Large intestine (tissue), 3 donors: ENCODE measurements at regions not wholly inside any gene's neighbourhood (a gene's known extent, or its start where the extent isn't known, plus 50 kb on each side); places are given as distances from the start of the nearest gene placed in this dataset.

Experiments used
- DNase-seq, 2 donors: peaks; one replicate each; pipeline versions ENCODE4 v3.0.0 to v3.0.0-alpha.2; 2013
- H3K27ac ChIP-seq: one replicate; pipeline ENCODE4 v1.5.1; 2013; ENCODE audit warnings: low read length
- H3K27me3 ChIP-seq: 2 replicates; pipeline ENCODE4 v1.6.1; 2013; ENCODE audit warnings: low read length; ENCODE audit not compliant: control insufficient read depth, insufficient read depth
- H3K36me3 ChIP-seq: 2 replicates; pipeline ENCODE4 v1.6.1; 2013; ENCODE audit warnings: low read length; ENCODE audit not compliant: control insufficient read depth, insufficient read depth
- H3K4me1 ChIP-seq: one replicate; pipeline ENCODE4 v1.6.1; 2013; ENCODE audit warnings: low read length; ENCODE audit not compliant: control insufficient read depth, insufficient read depth
- H3K4me3 ChIP-seq: one replicate; pipeline ENCODE4 v1.5.1; 2013; ENCODE audit warnings: low read length
- H3K9me3 ChIP-seq: one replicate; pipeline ENCODE4 v1.6.1; 2013; ENCODE audit warnings: mild to moderate bottlenecking, low read depth, low read length, moderate library complexity; ENCODE audit not compliant: control insufficient read depth
- WGBS: methylation state at CpG from one replicate; pipeline ENCODE4 v1.1.5; 2013; ENCODE audit warnings: low lambda C conversion rate; ENCODE audit not compliant: insufficient coverage; 5-methylcytosine and 5-hydroxymethylcytosine counted together

DNA sequence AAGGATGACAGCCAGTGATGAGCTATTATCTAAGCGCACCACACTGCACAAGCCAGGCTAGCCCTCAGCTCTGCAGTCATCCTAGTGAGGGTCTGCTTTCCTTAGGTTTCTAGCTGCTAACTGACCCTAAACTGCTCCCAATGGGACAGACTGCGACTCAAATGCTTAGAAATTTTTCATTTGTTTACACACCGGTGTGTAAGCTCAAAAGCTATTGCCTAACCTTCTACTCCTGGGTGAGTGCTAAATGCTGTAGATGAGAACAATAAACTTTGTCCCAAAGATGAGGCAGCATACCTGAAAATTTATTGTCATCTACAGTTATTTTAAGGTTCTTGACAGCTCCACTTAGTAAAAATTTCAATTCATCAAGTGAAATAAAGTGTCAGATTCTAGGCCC lies 311.4 kb downstream of the TMEM167A start:
- H3K4me1 ChIP-seq, result no peaks in the 10 kb centered on the region
- WGBS, result 20% methylated on average over 1 of the region's 3 CpGs
- DNase-seq, result no peak
- no peak overlapping the region for H3K27ac ChIP-seq
- H3K9me3 ChIP-seq, result peaks cover 3% of the 10 kb centered on the region
- H3K4me3 ChIP-seq, result no peak overlapping the region
- H3K36me3 ChIP-seq, result no peaks in the 10 kb centered on the region
- H3K27me3 ChIP-seq, result no peaks in the 10 kb centered on the region

DNA sequence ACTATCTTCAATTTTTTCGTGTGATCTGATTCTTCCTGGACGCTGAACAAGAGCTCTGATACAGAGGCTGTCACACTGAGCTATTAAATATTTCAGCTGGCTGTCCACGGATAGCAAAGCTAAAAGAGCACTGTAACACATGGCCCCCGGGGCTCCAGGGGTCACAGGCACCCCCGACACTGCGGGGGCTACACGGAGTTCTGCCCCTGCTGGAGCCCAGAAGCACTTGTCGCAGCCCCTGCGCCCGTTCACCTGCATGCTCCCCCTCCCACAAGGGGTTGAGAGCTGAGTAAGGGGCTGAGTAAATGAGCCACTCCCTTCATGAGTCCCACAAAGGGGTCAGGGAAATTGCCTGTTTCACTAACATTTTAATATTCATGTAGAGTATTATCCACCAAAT lies 316.3 kb downstream of the TMEM167A start:
- 100% methylated on average over 2 of the region's 10 CpGs for WGBS
- no peak for DNase-seq
- Histone ChIP-seq H3K27ac (no peak overlapping the region), H3K9me3 (peaks cover 7% of the 10 kb centered on the region), H3K36me3 (no peaks in the 10 kb centered on the region), H3K4me3 (no peak overlapping the region), H3K27me3 (no peaks in the 10 kb centered on the region), H3K4me1 (no peaks in the 10 kb centered on the region)

DNA sequence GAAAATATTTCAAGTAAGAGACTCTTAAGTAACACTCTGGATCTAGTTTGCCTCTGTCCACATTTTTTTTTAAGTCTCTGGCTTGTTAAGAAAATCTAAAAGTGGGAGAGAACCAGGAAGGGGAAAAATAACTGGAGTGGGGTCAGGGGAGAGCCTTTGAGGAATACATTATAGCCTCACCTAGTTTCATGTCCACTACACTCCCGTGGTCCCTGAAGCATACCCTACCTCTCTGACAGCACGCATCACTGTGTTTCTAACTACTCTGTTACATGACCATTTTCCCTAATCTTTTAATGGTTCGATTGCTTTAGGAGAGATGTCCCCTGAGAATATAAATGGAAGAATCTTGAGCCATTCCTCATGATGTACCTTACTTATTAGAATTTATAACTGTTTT lies 318.3 kb downstream of the TMEM167A start:
- peaks cover 7% of the 10 kb centered on the region for H3K9me3 ChIP-seq
- 94% methylated on average over 3 of the region's 3 CpGs for WGBS
- no peaks in the 10 kb centered on the region for H3K36me3 ChIP-seq
- no peaks in the 10 kb centered on the region for H3K27me3 ChIP-seq
- no peak overlapping the region for H3K4me3 ChIP-seq
- H3K27ac ChIP-seq, result no peak overlapping the region
- no peaks in the 10 kb centered on the region for H3K4me1 ChIP-seq
- DNase-seq, result no peak

DNA sequence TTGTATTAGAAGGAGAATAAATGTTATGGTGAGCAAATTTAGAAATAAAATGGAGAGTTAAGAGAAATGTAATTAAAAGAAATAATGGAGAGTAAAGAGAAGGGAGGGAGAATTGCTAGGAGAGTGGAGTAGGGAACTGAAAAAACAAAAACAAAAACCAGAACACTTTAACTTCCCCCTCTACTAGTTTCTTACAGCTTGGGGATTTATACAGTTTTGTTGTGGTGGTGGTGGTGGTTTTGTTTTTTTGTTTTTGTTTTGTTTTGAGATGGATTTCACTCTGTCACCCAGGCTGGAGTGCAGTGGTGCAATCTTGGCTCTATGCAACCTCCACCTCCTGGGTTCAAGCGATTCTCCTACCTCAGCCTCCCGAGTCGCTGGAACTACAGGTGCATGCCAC lies 322.4 kb downstream of the TMEM167A start:
- no peaks in the 10 kb centered on the region for H3K27me3 ChIP-seq
- no CpG with 5 or more reads among the region's 3 CpGs for WGBS
- no peak overlapping the region for H3K4me3 ChIP-seq

DNA sequence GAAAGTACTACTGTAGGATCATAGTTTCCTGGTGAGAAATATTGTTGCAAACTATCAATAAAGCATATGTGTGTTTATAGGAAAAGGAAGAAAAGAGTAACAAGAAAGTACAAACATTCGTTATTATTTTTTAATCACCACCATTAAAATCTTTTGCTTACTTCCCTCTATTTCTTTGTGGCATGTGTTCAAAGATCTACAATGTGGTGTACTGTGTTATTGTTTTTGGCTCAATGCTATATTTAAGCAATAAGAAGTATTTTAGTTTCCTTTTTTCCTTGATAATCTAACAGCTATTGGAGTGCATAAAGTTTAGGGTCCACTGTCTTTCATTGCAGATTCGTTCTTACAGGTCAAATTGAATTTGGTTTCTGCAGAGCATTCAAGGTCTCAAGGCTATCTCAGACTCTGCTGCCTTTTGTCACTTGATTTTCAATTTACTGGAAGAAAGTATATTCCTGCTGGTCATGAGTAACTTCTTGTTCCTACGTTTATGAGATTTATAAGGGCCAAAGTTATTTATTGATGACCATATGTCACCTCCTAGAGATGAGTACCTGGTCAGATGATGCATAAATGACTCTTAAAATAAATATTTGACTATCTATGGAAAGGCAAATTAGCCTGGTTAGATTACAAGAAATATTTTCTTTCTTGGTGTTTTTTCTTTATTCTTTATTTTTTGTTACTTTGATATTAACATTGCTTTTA lies 323.0 kb downstream of the TMEM167A start:
- Histone ChIP-seq H3K4me1 (no peaks in the 10 kb centered on the region), H3K27ac (no peak overlapping the region), H3K27me3 (no peaks in the 10 kb centered on the region), H3K36me3 (no peaks in the 10 kb centered on the region), H3K9me3 (no peaks in the 10 kb centered on the region), H3K4me3 (no peak overlapping the region)
- 93% methylated on average over 3 of the region's 3 CpGs for WGBS
- no peak for DNase-seq

More for the DNA sequence above, 322.4 kb downstream of the TMEM167A start:
- Histone ChIP-seq H3K9me3 (no peaks in the 10 kb centered on the region), H3K36me3 (no peaks in the 10 kb centered on the region), H3K27ac (no peak overlapping the region), H3K4me1 (no peaks in the 10 kb centered on the region)
- DNase-seq, result no peak

DNA sequence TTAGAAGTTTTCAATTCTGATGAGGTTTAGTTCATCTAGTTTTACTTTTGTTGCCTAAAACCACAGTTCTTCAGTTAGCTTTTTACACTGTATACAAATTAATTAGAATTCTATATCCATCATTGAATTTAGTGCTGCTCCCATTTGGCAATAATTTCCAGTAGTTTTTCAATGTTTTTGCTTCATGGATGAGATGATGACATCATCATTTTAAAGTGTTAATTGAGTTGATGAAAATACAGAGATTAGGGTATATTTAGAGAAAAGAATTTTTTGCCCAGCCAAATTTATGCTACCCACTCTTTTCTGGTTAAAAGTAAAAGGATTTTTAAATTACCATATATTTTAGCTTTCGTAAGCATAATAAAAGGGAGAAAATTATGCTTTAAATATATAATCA lies 323.8 kb downstream of the TMEM167A start:
- no peaks in the 10 kb centered on the region for H3K9me3 ChIP-seq
- 100% methylated on average over 1 of the region's 1 CpG for WGBS
- H3K4me1 ChIP-seq, result no peaks in the 10 kb centered on the region
- H3K27me3 ChIP-seq, result no peaks in the 10 kb centered on the region
- no peak overlapping the region for H3K4me3 ChIP-seq
- H3K27ac ChIP-seq, result no peak overlapping the region
- no peaks in the 10 kb centered on the region for H3K36me3 ChIP-seq
- no peak for DNase-seq

DNA sequence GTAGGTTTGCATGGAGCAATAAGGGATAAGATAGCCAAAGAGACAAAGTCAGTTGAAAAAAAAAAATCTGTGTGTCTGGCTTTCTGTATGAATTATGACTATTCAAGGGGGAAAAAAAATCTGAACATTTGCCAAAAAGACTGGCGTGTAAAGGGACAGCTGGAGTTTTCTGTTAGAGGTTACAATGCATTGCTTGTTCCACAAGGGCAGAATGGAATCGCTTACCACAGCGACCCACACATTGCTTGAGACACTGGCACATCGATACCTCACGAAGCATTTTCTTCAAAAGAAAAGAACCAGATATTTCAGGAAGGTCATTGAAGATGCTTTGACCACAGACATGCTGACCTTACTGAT lies 327.8 kb downstream of the TMEM167A start:
- no peaks in the 10 kb centered on the region for H3K36me3 ChIP-seq
- DNase-seq, result no peak
- WGBS, result 100% methylated on average over 2 of the region's 5 CpGs
- H3K27ac ChIP-seq, result no peak overlapping the region
- no peaks in the 10 kb centered on the region for H3K27me3 ChIP-seq
- H3K9me3 ChIP-seq, result no peaks in the 10 kb centered on the region
- no peak overlapping the region for H3K4me3 ChIP-seq
- no peaks in the 10 kb centered on the region for H3K4me1 ChIP-seq

DNA sequence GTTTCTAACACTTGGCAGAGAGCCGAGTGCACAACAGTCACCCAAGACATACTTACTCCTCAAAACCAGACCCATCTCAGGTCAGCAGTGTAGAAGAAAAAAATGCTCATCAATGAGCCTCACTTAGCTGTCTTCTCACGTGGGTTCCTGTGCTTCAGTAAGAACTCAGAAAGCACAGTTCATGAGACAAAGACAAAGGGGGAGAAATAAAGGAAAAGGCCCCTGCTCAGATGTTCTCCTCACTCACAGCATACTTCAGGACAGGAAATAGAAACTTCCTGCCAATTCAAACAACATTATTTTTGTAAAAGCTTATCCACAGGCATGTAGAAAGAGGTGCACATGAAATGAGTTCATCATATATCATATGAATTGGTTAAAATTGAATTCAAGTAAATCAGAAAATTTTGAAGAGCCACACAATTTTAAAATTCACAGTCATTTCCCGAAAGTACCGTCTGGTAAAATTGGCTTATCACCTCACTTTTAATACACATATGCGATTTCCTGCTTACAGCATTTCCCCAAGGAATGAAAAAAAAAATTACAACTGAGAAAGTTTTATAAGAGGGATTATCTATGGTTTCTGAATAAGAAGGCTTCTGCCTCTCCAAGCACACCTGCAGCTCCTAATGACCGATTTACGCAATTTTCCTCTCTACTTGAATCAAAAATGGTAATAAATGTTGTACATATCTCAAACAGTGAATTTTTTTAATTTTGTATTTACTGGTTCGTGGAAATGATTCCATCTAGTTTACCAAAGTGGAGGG lies 328.3 kb downstream of the TMEM167A start:
- Histone ChIP-seq H3K27me3 (no peaks in the 10 kb centered on the region), H3K4me3 (no peak overlapping the region), H3K9me3 (no peaks in the 10 kb centered on the region), H3K4me1 (no peaks in the 10 kb centered on the region), H3K27ac (no peak overlapping the region), H3K36me3 (no peaks in the 10 kb centered on the region)
- WGBS, result 74% methylated on average over 6 of the region's 8 CpGs
- no peak for DNase-seq

DNA sequence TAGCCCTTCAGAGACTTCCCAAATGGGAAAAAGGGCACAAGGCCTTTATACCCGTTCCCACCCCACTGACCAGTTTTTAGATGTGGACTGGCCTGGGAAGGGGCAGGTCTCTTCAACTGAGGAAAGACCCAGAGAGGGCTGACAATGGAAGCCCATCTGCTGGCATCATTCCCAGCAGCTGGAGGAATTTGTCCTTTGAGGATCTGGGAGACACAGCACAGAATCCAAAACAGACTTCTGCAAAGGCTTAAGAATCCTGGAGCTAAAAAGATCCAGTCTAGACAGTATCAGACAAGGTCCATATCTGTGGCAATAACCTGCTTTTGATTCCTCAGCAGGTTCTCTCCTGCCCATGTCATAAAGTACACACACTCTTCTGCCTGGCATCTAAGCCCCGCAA lies 329.2 kb downstream of the TMEM167A start:
- DNase-seq, result no peak
- no peak overlapping the region for H3K4me3 ChIP-seq
- H3K27me3 ChIP-seq, result no peaks in the 10 kb centered on the region
- no peak overlapping the region for H3K27ac ChIP-seq
- H3K36me3 ChIP-seq, result no peaks in the 10 kb centered on the region
- no peaks in the 10 kb centered on the region for H3K9me3 ChIP-seq
- no peaks in the 10 kb centered on the region for H3K4me1 ChIP-seq
- WGBS, result no CpG with 5 or more reads among the region's 2 CpGs

DNA sequence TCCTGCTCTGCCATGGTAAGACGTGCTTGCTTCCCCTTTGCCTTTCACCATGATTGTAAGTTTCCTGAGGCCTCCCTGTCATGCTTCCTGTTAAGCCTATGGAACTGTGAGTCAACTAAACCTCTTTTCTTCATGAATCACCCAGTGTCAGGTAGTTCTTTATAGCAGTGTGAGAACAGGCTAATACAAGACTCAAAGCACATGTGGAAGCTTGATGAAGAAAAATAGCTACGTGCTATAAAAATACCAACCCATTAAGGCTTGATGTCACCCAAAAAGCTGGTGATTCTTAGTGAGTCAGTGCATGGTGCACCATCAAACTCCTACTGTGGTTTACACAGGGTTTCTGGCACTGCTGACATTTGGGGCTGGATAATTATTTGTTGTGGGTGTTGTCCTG lies 332.2 kb downstream of the TMEM167A start:
- no peaks in the 10 kb centered on the region for H3K9me3 ChIP-seq
- H3K27ac ChIP-seq, result no peak overlapping the region
- no CpG with 5 or more reads among the region's 2 CpGs for WGBS
- H3K36me3 ChIP-seq, result no peaks in the 10 kb centered on the region
- no peaks in the 10 kb centered on the region for H3K27me3 ChIP-seq
- H3K4me1 ChIP-seq, result no peaks in the 10 kb centered on the region
- DNase-seq, result no peak
- H3K4me3 ChIP-seq, result no peak overlapping the region
